OCI-LY3 (cell line): ENCODE measurements at regions not wholly inside any gene's neighbourhood (a gene's known extent, or its start where the extent isn't known, plus 50 kb on each side); places are given as distances from the start of the nearest gene placed in this dataset.

ENCODE experiments used
- H2AFZ ChIP-seq: fragments of 200-600, 300-600 bp; shearing (Covaris generic); 2 replicates; pipeline ENCODE4 v1.6.0; 2014; ENCODE audit warnings: antibody characterized with exemption, low read depth, low read length
- H3K27ac ChIP-seq: fragments of 200-600, 300-600 bp; sonication (generic); 2 replicates; pipeline ENCODE4 v1.5.1; 2014; ENCODE audit warnings: mild to moderate bottlenecking, low read length, moderate library complexity, mixed read lengths
- H3K27me3 ChIP-seq: fragments of 200-600, 300-600 bp; sonication (generic); 2 replicates; pipeline ENCODE4 v1.6.1; 2014; ENCODE audit warnings: low read depth, low read length, mixed read lengths
- H3K36me3 ChIP-seq: fragments of 200-600, 300-600 bp; sonication (generic); replicated peaks from 2 replicates; pipeline ENCODE3; 2014; ENCODE audit warnings: low read depth, low read length, mixed read lengths
- H3K4me1 ChIP-seq: fragments of 300-600, 200-600 bp; sonication (generic); 2 replicates; pipeline ENCODE4 v1.6.1; 2014; ENCODE audit warnings: low read length, mixed read lengths
- H3K4me2 ChIP-seq: fragments of 200-600, 300-600 bp; sonication (generic); 2 replicates; pipeline ENCODE4 v1.6.1; 2014; ENCODE audit warnings: low read length, mixed read lengths
- H3K4me3 ChIP-seq: fragments of 300-600, 200-600 bp; sonication (generic); 2 replicates; pipeline ENCODE4 v1.5.1; 2014; ENCODE audit warnings: antibody characterized with exemption, mild to moderate bottlenecking, low read length, moderate library complexity
- H3K79me2 ChIP-seq: fragments of 300-600, 200-600 bp; shearing (Covaris generic); 2 replicates; pipeline ENCODE4 v1.6.1; 2014; ENCODE audit warnings: mild to moderate bottlenecking, low read length, mixed read lengths
- H3K9ac ChIP-seq: fragments of 300-600, 200-600 bp; shearing (Covaris generic); 2 replicates; pipeline ENCODE4 v1.6.0; 2014; ENCODE audit warnings: mild to moderate bottlenecking, low read length, moderate library complexity
- H3K9me3 ChIP-seq: fragments of 200-600, 300-600 bp; shearing (Covaris generic); 2 replicates; pipeline ENCODE4 v1.6.1; 2014; ENCODE audit warnings: low read length, mixed read lengths; ENCODE audit not compliant: insufficient read depth
- H4K20me1 ChIP-seq: fragments of 200-600, 300-600 bp; sonication (generic); 2 replicates; pipeline ENCODE4 v1.6.1; 2016; ENCODE audit warnings: low read length, mixed read lengths; ENCODE audit not compliant: insufficient read depth
- EZH2phosphoT487 ChIP-seq: fragments of 200-600 bp; shearing (Covaris generic); IDR thresholded peaks from 2 replicates; pipeline ENCODE4 v1.6.1; 2018; ENCODE audit warnings: antibody characterized with exemption, mixed run types, low read depth
- TF ChIP-seq, protein P1 (sequence below): fragments of 200-600, 300-600 bp; sonication (generic); IDR thresholded peaks from 2 replicates; pipeline ENCODE4 v1.5.1; 2014; ENCODE audit warnings: antibody characterized with exemption, low read length, low read depth

DNA sequence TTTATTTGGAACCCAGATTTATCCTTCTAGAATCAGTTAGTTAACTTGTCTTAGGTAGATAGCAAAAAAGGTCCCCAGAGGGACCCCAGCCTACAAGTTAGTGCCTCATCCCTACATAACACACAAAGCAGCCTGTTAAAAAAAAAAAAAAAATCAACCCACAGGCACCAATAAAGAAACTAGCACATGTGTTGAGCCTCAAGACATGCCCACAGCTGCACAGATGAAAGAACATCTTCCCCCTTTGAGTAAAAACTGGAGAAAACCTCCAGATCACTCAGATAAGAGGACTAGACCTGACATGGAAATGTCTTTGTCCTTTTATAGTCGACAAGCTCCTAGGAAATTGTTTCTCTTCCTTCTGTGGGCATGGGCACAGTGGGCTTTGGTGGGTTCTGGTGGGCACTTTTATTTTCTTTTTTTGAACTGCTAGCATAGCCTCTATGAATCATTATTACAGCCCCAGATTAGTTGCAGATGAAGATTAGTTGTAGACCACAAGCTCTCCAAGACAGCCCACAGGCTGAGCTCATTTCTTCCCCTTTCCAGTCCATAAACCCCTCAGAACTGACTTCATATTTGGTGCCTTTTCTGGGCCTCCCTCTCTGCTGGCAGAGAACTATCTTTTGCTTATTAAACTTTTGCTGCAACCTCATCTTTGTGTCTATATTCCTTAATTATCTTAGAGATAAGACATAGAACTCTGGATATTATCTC lies 427.1 kb downstream of the KDM5D start:
- Histone ChIP-seq H2AFZ (no peak overlapping the region), H3K27ac (no peak overlapping the region), H3K27me3 (no peaks in the 10 kb centered on the region), H3K4me2 (no peak overlapping the region), H4K20me1 (no peaks in the 10 kb centered on the region), H3K9ac (no peak overlapping the region), H3K79me2 (no peaks in the 10 kb centered on the region), H3K36me3 (no peaks in the 10 kb centered on the region), H3K9me3 (no peaks in the 10 kb centered on the region), H3K4me1 (no peaks in the 10 kb centered on the region), H3K4me3 (no peak overlapping the region)
- no peak for TF ChIP-seq EZH2phosphoT487
- TF ChIP-seq, protein P1, sequence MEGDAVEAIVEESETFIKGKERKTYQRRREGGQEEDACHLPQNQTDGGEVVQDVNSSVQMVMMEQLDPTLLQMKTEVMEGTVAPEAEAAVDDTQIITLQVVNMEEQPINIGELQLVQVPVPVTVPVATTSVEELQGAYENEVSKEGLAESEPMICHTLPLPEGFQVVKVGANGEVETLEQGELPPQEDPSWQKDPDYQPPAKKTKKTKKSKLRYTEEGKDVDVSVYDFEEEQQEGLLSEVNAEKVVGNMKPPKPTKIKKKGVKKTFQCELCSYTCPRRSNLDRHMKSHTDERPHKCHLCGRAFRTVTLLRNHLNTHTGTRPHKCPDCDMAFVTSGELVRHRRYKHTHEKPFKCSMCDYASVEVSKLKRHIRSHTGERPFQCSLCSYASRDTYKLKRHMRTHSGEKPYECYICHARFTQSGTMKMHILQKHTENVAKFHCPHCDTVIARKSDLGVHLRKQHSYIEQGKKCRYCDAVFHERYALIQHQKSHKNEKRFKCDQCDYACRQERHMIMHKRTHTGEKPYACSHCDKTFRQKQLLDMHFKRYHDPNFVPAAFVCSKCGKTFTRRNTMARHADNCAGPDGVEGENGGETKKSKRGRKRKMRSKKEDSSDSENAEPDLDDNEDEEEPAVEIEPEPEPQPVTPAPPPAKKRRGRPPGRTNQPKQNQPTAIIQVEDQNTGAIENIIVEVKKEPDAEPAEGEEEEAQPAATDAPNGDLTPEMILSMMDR, result no peak

DNA sequence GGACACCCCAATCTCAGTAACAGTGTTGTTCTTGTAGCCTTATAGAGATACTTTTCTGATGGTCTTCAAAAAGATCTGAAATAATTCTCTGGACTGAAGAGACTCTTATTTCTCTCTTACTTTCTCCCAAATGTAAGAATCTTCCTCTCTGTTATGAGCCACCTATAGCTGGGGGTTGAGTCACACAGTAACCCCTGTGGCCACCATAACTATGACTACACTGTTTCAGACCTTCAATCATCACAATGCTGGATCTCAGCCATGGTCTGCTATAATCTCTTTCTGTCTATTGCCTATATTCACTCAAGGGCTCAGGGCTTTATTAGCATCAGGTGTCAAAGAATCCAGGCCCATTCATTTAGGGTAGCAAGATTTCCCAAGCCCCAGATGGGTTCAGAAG lies 436.9 kb downstream of the KDM5D start:
- Histone ChIP-seq H3K9ac (no peak overlapping the region), H3K4me2 (no peak overlapping the region), H3K36me3 (no peaks in the 10 kb centered on the region), H3K9me3 (no peaks in the 10 kb centered on the region), H4K20me1 (no peaks in the 10 kb centered on the region), H2AFZ (no peak overlapping the region), H3K79me2 (no peaks in the 10 kb centered on the region), H3K4me1 (no peaks in the 10 kb centered on the region), H3K27me3 (no peaks in the 10 kb centered on the region), H3K4me3 (no peak overlapping the region), H3K27ac (no peak overlapping the region)
- TF ChIP-seq EZH2phosphoT487, result no peak
- TF ChIP-seq, protein P1, result no peak

DNA sequence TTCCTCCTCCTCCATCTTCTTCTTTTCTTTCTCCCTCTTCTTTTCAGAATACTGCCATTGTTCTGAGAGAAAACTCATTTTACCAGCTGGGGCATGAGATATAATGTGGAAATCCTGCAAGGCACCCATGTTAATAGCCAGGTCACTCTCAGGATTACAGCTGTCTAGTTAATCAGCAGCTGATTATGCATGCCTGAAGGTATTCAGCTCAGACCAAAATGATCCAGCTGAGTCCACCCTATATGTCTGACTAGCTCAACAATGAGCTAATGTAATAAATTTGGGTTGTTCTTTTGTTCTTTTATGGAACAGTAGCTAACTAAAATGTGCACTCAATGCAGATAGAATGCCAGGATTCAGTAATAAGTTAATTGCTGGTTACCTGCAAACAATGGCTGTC lies 441.4 kb downstream of the KDM5D start:
- Histone ChIP-seq H4K20me1 (no peaks in the 10 kb centered on the region), H3K27ac (no peak overlapping the region), H3K9me3 (no peaks in the 10 kb centered on the region), H3K4me2 (no peak overlapping the region), H2AFZ (no peak overlapping the region), H3K4me1 (no peaks in the 10 kb centered on the region), H3K27me3 (no peaks in the 10 kb centered on the region), H3K79me2 (no peaks in the 10 kb centered on the region), H3K9ac (no peak overlapping the region), H3K36me3 (no peaks in the 10 kb centered on the region), H3K4me3 (no peak overlapping the region)
- no peak for TF ChIP-seq EZH2phosphoT487

DNA sequence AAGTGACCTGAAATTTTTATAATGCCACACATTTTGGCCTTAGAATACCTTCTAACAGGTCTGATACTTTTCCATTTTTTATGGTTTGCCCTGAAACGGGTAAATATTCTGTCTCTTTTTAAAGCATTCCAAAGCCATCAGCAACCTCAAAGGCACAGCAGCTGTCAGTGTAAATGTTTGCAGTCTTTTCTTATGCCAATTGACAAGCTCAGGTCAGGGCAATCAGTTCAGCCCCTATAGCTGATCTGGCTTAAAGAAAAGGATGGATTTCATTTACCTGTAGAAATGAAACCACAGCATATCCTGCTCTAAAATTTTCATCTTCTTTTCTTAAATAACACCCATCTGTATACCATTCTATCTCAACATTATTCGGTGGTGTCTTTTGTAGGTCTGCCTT lies 453.6 kb downstream of the KDM5D start:
- H4K20me1 ChIP-seq, result no peaks in the 10 kb centered on the region
- no peak overlapping the region for H3K9ac ChIP-seq
- no peak overlapping the region for H2AFZ ChIP-seq
- no peaks in the 10 kb centered on the region for H3K79me2 ChIP-seq
- no peak overlapping the region for H3K4me2 ChIP-seq
- H3K27me3 ChIP-seq, result no peaks in the 10 kb centered on the region
- no peak overlapping the region for H3K27ac ChIP-seq
- no peaks in the 10 kb centered on the region for H3K9me3 ChIP-seq
- H3K36me3 ChIP-seq, result no peaks in the 10 kb centered on the region
- H3K4me3 ChIP-seq, result no peak overlapping the region
- no peak for TF ChIP-seq EZH2phosphoT487
- TF ChIP-seq, protein P1, result no peak
- H3K4me1 ChIP-seq, result no peaks in the 10 kb centered on the region
